PC-9 (cell line): ENCODE measurements at regions not wholly inside any gene's neighbourhood (a gene's known extent, or its start where the extent isn't known, plus 50 kb on each side); places are given as distances from the start of the nearest gene placed in this dataset.
A peak's percentile ranks its signal among the peaks of the same experiment; 100 is the strongest.

Experiments
- CTCF ChIP-seq: fragments of 200-600 bp; sonication (generic); conservative IDR thresholded peaks from 2 replicates; pipeline ENCODE4 v1.6.1; 2017; ENCODE audit warnings: mixed run types, antibody characterized with exemption, mild to moderate bottlenecking, moderate library complexity
- EZH2 ChIP-seq: fragments of 200-600 bp; sonication (generic); IDR thresholded peaks from 2 replicates; pipeline ENCODE4 v1.8.0; 2017; ENCODE audit warnings: antibody characterized with exemption, low read depth

- peak; percentile 58 for TF ChIP-seq CTCF
- no peak for TF ChIP-seq EZH2
These were observed 110.1 kb upstream of the TMEM132D start for GRCh38 chr12:130013771-130014484.
